Kasumi-1 (cell line): ENCODE measurements at regions not wholly inside any gene's neighbourhood (a gene's known extent, or its start where the extent isn't known, plus 50 kb on each side); places are given as distances from the start of the nearest gene placed in this dataset.
"Not testable (repeated sequence)": the region's sequence is repeated elsewhere in the genome, so short reads cannot be mapped to it uniquely, and the experiment has no call there.

Source experiments
- DNase-seq, 2 experiments: peaks; one replicate each; lab custom pipeline; 2025; lab: John Stamatoyannopoulos, UW

DNA sequence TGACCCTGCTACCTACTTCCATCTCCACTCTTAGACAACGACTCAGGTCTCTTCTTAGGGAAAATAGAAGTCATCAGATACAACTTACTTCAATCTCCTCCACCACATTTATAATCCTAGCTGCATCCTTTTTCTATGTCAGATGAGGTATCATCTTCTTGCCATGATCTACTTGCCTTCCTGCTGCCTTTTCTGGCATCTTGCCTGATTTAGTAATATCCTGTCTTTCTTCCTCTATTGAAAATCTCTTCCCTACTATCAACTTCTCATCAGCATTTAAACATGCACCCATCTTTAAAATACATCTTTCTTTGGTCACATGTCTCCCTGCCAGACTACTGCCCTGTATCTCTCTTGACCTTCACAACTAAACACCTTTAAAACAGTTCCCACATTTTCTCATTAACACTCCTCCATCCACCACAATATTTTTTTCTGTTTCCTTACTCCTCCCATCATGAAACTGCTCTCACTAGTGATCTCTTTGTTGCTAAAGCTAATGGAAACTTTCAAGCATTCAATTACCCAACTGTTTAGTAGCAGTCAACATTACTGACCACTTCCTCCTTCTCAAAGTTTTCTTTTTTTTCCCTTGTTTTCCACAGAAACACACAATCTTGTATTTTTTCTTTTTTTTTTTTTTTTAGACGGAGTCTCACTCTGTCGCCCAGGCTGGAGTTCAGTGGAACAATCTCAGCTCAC lies 100.8 kb upstream of the CXorf66 start:
- peak; percentile 6 to 26 for DNase-seq

DNA sequence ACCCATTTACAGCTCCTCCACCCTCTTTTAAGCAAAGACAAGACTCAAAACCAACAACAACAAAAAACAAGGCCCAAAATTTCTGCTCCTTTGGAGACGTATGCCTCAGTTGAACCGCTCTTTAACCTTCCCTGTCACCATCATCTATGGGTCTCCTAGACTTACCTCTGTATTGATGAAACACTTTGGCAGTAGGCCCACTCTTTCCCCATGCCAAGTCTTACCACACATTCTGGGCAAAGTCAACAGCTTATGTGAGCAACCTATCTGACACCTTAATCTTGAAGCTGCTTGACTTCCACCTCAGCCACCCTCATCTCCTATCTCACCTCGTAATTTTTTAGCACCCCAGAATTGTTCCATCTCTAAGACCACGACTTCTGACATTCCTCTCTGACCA lies 99.7 kb upstream of the CXorf66 start:
- DNase-seq: no peak

DNA sequence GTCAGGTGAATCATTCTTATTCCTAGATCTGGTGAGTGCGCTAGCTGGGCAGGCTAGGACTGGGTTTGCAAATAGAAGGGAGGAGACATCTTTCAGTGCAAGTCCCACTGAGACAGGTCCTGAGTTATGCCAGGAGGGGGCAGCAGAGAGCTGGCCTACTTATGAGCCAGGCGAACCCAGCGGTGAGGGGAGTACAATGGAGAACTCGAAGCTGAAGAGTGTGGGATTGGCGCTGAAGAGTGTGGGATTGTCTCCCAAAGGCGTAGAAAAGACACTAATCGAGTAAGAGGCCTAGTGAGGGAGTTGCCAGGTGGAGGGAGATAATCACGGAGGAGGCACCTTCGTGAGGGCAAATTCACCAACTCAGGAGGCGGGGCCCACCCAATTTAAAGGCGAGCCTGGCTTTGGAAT lies 91.7 kb upstream of the CXorf66 start:
- DNase-seq: peak; percentile 57 to 64

DNA sequence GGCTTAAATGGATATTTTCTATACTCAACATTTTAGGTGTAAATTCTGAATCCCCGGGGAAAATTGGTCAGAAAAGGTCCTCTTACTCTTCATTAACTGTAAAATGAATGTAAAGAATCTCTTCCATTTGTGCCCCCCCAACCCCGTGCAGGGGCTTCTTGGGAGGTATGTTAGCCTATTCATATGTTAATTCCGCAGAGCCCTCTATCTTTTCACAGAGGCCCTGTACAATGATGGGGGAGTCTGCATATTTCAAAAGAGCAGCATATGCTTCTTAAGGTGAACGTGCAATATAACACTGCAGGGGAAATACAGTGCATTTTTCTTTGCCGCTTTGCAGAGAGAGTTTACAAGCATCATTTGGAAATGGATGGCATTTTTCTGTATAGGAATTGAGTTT lies 88.5 kb upstream of the CXorf66 start:
- no peak for DNase-seq

DNA sequence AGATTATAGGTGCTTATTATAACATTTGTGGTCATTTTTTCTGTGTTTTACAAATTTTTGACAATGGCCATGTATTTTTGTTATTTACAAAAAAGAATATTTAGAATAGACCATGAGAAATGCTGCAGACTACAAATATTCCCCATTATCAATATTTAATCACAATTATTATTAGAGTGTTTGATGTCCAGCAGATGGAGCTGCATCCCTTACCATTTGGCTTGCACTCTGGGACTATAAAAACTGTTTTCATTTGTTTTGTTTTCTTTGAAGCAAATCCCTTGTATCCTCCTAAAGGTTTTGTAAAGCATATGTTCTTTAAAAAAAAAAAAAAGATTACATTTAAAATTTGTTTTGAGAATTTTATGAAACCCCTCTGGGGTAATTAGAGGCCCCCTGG lies 85.6 kb upstream of the CXorf66 start:
- peak in 1 of 2 experiments; percentile 2 for DNase-seq

DNA sequence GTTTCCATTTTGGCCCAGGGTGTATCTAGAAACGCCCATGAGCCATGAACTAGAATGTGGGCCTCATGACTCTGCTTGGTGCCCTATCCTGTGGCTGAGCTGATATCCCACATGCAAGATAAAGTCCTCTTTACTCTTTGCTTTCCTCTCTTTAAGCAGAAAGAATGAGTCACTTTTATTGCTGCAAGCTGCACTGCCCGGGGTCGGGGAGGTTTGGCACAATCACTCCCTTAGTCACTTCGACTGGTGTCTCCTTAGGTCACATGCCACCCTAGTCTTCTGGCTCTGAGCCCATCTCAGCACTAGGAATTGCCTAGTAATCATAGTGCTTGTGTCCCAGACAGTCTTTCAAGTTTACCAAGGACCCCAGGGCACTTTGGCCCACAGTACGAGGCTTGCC lies 75.1 kb upstream of the CXorf66 start:
- DNase-seq: no peak

DNA sequence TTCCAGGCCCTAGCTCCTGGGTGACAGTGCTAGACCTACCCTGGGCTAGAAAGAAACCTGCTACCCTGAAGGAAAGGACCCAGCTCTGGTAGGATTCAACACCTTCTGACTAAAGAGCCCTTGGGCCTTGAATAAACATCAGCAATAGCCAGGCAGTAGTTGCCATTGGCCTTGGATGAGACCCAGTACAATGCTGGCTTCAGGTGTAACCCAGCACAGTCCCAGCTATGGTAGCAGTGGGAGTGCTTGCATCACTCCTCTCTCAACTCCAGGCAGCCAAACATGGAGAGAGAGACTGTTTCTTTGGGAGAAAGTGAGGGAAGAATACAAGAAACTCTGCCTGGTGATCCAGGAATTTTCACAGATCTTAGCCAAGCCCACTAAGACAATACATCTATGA lies 73.5 kb upstream of the CXorf66 start:
- DNase-seq: no peak

DNA sequence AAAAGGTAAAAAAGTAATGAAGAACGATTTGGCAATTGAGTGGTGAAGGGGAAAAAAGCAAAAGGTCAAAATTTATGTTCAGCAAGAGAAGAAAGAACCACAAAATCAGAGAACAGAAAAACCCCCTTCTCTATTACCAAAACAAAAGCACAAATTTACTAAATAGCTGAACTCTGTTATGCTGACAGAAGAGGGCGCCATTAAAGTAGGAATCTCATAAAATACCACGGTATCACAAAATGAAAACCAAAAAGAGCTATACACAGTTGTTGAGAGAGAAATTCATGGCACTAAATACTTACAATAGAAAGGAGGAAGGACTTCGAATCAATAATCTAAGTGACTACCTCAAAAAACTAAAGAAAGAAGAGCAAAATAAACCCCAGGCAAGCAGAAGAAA lies 69.6 kb upstream of the CXorf66 start:
- peak; percentile 11 to 20 for DNase-seq

DNA sequence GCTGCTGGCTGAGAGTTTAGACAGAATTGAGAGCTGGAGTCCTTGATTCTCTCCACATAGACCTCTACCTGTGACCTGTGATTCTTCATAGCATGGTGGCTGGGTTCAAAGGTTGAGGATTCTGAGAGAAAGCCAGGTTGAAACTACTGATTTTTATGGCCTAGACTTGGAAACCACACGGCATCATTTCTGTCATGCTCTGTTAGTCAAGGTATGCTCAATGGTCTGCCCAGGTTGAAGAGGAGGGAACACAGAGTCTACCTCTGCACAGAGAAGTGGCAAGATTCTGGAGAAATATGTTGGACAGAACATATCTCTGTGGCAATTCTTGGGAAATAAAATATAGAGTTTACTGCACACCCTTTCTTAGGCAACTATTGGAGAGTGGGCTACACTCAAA lies 57.2 kb upstream of the CXorf66 start:
- no peak for DNase-seq

DNA sequence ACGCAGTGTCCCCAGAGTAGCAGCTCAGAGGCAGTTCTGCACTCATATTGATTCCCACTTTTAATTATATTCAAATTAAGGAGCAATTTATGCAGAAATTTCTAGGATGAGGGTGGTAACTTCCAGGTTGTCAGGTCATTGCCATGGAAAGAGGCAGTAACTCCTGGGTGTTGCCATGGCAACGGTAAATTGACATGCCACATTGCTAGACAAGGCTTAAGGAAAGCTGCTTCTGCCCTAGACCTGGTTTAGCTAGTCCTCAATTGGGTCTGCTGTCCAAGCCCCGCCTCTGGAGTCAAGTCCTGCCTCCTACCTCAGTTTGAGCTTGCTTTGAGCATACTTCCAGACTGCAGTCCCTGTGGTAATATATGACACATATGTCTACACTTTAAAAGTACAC lies 53.8 kb upstream of the CXorf66 start:
- DNase-seq: not testable (repeated sequence)
